Inferior parietal cortex (tissue), 1 donor: ENCODE measurements at regions not wholly inside any gene's neighbourhood (a gene's known extent, or its start where the extent isn't known, plus 50 kb on each side); places are given as distances from the start of the nearest gene placed in this dataset.
A peak's percentile ranks its signal among the peaks of the same experiment; 100 is the strongest.

Experiments used
- DNase-seq: peaks from one replicate; pipeline ENCODE4 v3.0.0-alpha.2; 2016; ENCODE audit errors: extremely low spot score

DNA sequence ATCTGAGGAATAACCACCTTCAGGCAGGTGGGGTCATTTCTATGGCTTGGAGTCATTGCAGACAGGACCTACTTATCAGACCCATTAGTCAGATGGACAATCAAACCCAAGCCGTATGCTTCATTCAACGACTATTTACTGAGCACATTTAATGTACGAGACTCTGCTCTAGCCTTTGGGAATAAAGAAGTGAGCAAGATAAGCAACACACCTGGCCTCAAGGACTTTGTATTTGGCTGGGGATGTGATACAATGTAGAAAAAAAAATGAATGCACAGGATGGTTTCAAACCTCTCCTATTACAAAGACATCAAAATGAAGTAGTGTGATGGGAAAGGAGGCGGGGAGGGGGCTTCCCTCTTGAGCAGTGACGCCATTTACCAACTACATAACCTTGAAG, 311.7 kb downstream of the PMP22 start:
- no peak for DNase-seq

- DNase-seq: no peak
Observed at GRCh38 chr17:14950686-14951085, 314.4 kb downstream of the PMP22 start.

- DNase-seq: no peak
Observed at GRCh38 chr17:14950216-14950615, 314.9 kb downstream of the PMP22 start.

- no peak for DNase-seq
Observed at GRCh38 chr17:14947671-14948070, 317.5 kb downstream of the PMP22 start.

GRCh38 chr17:14946481-14946880, 318.6 kb downstream of the PMP22 start:
- DNase-seq: no peak

DNA sequence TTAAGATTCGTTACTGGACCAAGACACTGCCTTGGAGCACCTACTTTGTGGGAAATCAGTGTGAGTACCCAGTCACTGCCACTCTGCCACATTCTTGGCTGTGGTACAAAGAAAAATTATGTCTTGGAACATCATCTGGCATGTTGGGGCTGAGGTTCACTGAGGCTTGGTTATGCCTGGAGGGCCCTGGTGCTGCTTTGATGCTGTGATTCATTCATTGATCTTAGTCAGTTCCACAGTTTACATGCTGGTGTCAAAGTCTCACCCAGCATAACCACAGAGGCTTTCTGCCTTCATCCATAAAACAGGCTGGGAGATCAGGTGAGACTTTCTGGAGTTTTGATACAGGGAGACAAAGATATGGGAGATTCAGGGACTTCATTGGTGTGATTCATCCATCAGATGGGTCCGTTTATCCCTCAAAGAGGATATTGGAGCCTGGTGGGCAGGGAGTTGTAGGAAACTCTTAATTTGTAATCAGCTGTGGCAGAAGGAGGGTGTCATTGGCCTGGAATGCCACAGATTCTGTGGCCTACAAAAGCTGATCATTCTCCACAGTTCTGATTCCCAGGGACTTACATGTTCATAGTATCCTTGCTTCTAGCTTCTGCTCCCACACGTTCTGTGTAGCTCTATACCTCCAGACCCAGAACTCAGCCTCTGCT, 322.5 kb downstream of the PMP22 start:
- no peak for DNase-seq

- DNase-seq: no peak
Observed at GRCh38 chr17:14940938-14941265, 324.2 kb downstream of the PMP22 start.

- no peak for DNase-seq
Observed at GRCh38 chr17:14940108-14940937, 324.8 kb downstream of the PMP22 start.

GRCh38 chr17:14935845-14936485, 329.2 kb downstream of the PMP22 start:
- DNase-seq: no peak

DNA sequence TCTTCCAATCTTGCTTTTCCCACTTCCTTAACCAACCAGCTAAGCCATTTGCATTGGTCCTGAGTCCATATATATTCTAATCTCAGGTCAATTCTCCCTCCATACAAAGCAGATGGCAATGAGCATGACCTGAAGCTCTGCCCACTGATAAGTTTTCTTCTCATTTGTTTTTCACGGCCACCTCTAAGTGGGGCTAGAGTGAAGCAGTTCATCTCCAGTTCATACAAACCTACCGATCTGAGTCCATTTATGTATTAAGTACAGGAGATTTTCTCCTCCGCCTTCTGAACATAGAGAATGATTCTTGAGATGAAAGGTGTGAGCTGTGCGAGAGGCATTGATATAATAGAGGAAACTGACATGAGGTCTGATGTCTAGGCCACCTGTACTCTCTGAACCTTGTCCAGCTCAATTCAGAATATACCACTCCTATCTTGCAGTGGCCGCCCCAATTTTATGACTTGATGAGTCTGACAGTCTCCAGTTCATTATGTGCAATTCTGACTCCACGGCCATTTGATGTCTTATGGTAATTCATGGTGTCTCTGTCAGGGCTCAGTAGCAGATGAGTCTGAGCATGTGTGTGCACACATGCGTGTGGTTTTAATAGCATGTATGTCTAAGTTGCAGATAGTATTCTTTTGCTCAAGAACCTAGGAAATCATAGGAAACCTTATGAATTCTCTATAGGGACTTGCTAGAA, 329.8 kb downstream of the PMP22 start:
- no peak for DNase-seq

DNA sequence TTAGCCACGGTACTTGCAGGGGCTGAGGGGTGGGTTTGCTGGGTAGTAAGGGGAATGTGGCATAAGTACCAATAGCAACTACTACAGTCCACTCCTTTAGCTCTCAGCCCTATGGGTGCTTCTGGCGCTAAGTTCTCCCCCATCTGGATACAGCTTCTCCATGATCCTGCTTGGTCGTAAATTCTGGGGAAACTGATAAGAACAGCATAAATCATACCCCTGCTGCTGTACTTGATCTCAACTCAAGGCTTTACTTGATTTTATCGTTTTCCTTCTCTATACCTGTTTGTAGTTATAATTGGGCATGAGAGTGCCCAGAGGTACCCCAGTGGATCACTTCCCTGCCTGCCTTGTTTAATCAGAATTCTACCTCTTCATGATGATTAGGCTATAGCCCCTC, 331.4 kb downstream of the PMP22 start:
- no peak for DNase-seq

DNA sequence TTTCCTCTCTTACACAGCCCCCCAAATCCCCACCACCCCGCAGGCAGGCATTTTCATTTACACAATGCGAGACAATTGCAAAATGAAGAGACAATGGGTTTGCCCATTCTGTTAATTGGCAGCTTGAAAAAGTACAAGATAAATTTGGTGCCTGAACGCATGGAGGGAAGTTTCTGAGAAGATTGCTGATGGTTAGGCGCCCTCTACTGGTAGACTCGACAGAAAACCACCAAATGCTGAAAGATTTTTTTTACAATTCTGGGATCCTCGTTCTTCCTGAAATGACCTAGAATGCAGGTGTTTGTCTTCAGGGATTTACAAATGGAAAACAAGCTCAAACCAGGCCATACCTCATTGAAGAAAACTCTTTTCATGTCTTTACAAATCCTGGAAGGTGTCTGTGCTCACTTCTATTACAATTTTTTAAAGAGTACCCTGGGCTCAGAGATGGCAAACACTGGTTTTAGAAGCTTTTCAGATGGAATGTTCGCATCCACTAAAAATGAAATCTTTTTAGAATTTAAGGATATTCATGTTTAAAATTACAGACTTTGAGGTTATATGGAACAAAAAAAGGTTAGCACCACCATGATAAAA, 338.5 kb downstream of the PMP22 start:
- DNase-seq: peak; percentile 86

- DNase-seq: no peak
Observed at GRCh38 chr17:14926073-14926472, 339.1 kb downstream of the PMP22 start.

DNA sequence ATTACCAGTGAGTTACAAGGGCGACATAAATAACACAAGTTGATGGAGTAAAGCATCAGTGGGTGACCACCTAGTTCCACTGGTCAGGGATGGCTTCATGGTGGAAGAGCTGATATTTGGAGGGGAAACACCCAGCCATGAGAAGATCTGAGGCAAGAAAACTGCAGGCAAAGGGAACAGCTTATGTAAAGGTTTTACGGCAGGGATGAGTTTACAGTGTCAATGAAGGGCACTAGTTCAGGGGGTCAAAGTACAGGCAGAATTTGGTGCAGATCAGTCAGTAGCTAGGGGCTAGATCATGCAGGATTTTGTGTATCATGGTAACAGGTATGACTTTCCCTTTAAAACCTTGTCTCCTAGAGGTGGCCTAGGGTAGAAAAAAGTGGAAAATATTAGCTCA, 339.6 kb downstream of the PMP22 start:
- no peak for DNase-seq

DNA sequence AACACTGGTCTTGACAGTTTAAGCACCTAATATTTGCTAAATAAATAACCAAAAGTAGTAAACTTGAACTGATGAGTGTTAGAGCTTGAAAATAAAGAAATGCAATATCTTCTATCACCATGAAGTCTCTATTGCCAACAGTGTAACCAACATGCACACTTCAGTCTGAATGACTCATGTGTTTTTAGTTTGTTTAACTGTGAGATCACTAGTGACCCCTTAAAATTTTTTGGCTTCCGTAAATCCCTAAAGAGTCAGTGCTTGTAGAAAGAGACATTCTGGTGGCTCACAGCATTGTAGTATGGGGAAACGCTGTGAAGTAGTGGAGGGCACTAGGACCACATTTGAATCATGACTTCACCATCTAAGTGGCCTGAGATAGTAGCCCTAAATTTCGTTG, 341.1 kb downstream of the PMP22 start:
- DNase-seq: no peak

DNA sequence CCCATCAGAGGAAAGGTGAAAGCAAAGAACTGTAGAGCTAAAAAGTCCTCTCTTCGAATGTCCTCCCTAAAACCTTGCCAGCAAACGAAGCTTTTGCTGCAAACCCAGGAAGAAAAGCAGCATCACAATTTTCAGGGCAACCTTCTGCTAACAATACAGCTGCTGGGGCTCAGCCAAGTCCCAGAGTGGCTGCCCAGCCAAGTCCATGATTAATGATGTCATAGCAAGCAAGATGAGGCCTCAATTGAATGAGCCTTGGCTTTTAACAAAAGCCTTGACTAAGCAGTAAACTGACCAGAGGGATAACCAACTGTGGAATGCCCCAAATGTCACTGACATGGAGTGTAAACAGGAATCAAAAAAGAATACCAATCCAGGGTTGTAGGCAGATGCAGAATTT, 342.7 kb downstream of the PMP22 start:
- DNase-seq: no peak

GRCh38 chr17:14921936-14922335, 343.2 kb downstream of the PMP22 start:
- DNase-seq: no peak

DNA sequence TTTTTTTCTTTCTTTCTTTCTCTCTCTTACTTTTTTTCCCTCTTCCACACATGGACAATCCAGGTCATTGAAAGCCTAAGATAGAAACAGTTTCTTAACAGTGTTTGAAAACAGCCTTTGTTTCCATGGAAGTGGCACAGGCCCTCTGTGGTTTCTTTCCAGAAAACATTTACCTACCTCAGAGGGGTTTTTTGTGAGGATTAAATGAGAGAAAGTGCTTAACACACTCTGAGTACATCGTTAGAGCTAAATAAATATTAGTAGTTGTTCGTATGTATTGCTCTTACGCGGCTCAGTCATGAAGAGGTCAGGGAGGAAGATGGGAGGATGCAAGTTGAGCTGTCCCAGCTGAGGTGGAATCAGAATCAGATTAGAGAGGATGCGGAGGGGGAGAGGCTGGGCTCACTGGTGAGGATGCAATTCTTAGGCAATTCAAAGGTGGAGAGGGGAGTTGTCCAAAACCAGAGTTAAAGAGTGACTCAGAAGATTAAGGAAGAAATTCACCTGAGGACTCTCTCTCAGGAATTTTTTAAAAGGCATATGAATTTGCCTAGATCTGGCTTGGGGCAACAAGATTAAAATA, 345.4 kb downstream of the PMP22 start:
- no peak for DNase-seq

DNA sequence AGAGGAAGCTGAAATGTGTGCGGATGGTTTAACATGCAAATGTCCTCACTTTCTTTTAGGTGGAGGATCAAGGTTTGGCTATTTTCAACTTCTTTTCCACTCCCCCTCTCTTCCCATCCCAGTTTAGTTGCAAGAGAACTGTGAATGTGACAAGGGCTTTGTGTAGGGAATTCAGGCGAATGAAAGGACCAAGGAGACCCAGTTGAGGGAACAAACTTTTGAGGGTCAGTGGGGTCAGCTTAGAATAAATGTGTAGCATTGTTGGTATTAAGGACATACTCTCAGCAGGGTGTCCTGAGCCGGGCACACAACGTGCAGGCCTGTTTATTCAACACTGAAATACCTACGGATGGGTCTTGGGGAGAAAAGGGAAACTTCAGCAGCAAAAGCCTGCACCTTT, 346.0 kb downstream of the PMP22 start:
- no peak for DNase-seq

- DNase-seq: no peak
Observed at GRCh38 chr17:14918540-14918939, 346.6 kb downstream of the PMP22 start.

DNA sequence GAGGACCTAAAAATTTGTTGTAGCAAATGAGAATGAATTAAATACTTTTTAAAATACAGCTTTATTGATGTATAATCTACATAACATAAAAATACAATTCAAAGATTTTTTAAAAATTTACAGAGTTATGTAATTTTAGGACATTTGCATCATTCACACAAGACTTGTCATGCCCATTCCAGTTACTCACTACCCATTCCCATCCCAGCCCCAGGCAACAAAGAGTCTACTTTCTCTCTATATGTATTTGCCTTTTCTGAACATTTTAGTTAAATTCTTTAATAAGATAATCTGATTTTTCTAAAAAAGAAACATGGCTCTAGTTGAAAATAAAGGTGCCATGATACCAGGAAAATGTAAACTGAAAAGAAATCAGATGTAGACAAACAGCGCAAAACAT, 354.2 kb downstream of the PMP22 start:
- no peak for DNase-seq

GRCh38 chr17:14904386-14904785, 360.7 kb downstream of the PMP22 start:
- no peak for DNase-seq
